GM12865 (cell line): ENCODE measurements at regions not wholly inside any gene's neighbourhood (a gene's known extent, or its start where the extent isn't known, plus 50 kb on each side); places are given as distances from the start of the nearest gene placed in this dataset.

Source experiments
- DNase-seq: peaks from one replicate; pipeline ENCODE4 v3.0.0; 2010; ENCODE audit warnings: low read depth
- H3K4me3 ChIP-seq: 2 replicates; pipeline ENCODE4 v1.5.1; 2011; ENCODE audit warnings: mild to moderate bottlenecking, low read depth, low read length, control low read depth
- CTCF ChIP-seq: IDR thresholded peaks from 2 replicates; pipeline ENCODE4 v1.5.1; 2011; ENCODE audit warnings: low read length, control low read depth, low read depth, inconsistent platforms; ENCODE audit not compliant: insufficient read depth; ENCODE audit errors: missing control alignments

DNA sequence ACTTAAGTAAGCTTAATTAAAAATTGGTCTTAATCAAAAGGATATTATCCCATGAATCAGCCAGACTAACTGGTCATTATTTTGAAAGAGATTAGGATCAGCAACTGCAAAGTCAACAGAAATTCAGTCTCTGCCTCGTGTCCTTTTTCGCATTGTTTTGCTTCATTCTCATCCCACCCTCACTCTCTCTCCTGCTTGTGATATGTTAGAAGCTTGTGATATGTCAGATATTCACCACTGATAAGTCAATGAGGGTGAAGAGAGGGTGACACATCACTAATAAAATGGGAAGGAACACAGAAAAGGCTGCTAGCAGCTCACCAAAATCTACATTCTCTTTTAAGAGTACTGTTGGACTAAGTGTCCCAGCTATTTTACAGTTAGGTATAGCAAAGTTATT is 146.1 kb downstream of the SUCNR1 start:
- H3K4me3 ChIP-seq = no peak overlapping the region
- no peak for TF ChIP-seq CTCF
- DNase-seq = no peak

DNA sequence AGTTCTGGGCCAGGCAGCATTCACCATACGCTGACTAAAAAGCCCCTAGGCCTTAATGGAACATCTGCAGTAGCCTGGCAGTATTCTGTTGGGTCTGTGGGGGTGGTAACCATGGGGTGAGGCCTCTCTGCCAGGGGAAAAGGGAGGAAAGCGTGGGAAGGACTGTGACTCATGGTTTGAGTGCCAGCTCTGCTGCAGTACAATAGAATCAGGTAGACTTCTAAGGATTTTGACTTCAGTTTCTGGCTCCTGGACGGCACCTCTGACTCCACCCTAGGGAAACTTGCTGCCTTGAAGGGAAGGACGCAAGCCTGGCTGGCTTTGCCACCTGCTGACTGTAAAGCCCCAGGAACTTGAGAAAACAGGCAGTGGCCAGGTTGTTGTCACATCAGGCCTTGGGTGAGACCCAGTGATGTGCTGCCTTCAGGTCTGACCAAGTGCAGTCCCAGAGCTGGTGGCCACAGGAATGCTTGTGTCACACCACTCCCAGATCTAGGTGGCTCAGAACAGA is 148.6 kb downstream of the SUCNR1 start:
- no peak overlapping the region for H3K4me3 ChIP-seq
- no peak for TF ChIP-seq CTCF
- DNase-seq = no peak

DNA sequence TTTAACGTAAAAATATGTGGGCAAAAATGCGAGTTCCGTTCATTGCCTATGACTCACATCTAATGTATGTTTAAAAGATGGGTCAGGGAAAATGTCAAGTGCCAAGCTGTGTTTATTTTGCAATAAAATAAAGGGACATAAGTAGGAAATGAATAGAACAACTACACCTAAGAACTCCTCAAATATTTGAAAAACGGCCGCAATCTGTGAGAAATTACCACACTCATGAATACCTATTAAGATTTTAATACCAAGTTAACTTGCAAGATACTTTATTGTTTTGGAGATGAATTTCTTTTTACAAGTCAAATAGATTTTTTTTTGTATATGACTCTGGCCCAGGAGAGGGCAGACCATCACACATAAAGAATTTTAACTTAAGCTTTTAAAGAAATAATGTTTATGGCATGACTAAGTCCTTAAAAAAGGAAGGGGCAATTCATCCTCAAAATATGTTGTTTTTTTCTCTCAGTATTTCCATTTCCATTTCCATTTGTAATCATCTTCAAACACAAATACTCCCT is 152.7 kb downstream of the SUCNR1 start:
- H3K4me3 ChIP-seq = no peak overlapping the region
- peak; percentile 1 for TF ChIP-seq CTCF
- DNase-seq = peak; percentile 23

- no peak for DNase-seq
- TF ChIP-seq CTCF = no peak
- H3K4me3 ChIP-seq = no peak overlapping the region
These were observed 156.9 kb downstream of the SUCNR1 start for GRCh38 chr3:152030320-152030719.

DNA sequence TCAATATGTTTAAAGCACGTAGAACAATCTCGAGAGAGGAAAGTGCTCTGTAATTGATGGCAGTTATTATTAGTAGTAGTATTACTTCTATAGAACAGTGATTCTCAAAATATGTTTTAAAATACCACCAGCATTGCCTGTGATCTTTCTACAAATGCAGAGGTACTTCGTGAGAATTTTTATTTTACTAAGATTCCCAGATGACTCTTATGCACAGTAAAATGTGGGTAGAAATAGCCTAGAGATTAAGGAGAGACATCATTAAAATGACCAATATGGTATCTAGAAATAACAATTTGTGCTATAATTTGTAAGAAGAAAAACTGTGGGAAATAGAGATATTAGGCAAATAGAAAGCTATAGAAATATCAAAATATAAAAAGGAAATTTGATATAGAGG is 157.9 kb downstream of the SUCNR1 start:
- DNase-seq = no peak
- no peak for TF ChIP-seq CTCF
- H3K4me3 ChIP-seq = no peak overlapping the region

GRCh38 chr3:152037297-152037696 is 163.9 kb downstream of the SUCNR1 start:
- DNase-seq = no peak
- no peak overlapping the region for H3K4me3 ChIP-seq
- no peak for TF ChIP-seq CTCF

GRCh38 chr3:152037953-152038352 is 164.5 kb downstream of the SUCNR1 start:
- no peak for TF ChIP-seq CTCF
- no peak overlapping the region for H3K4me3 ChIP-seq
- no peak for DNase-seq
